Loucy (cell line): ENCODE measurements at regions not wholly inside any gene's neighbourhood (a gene's known extent, or its start where the extent isn't known, plus 50 kb on each side); places are given as distances from the start of the nearest gene placed in this dataset.

Experiments
- H2AFZ ChIP-seq: fragments of 200-600 bp; sonication (generic); 2 replicates; pipeline ENCODE4 v1.6.0; 2016; ENCODE audit warnings: antibody characterized with exemption, mild to moderate bottlenecking, low read length, moderate library complexity
- H3F3A ChIP-seq: fragments of 200-600 bp; 2 replicates; pipeline ENCODE4 v1.6.0; 2016; ENCODE audit warnings: antibody characterized with exemption, low read depth, mild to moderate bottlenecking
- H3K27me3 ChIP-seq: fragments of 200-600 bp; sonication (generic); 2 replicates; pipeline ENCODE4 v1.6.1; 2014; ENCODE audit warnings: low read length, mild to moderate bottlenecking; ENCODE audit not compliant: insufficient read depth, poor library complexity, severe bottlenecking
- H3K36me3 ChIP-seq: fragments of 200-600 bp; sonication (generic); 2 replicates; pipeline ENCODE4 v1.6.1; 2016; ENCODE audit warnings: low read length; ENCODE audit not compliant: insufficient read depth
- H3K4me1 ChIP-seq: fragments of 200-600 bp; sonication (generic); 2 replicates; pipeline ENCODE4 v1.5.1; 2014; ENCODE audit warnings: low read length, mild to moderate bottlenecking; ENCODE audit not compliant: insufficient read depth, poor library complexity, severe bottlenecking
- H3K4me2 ChIP-seq: fragments of 200-600 bp; sonication (generic); 2 replicates; pipeline ENCODE4 v1.6.0; 2014; ENCODE audit warnings: antibody characterized with exemption, low read length, low read depth, mild to moderate bottlenecking; ENCODE audit not compliant: poor library complexity, severe bottlenecking
- H3K4me3 ChIP-seq: fragments of 200-600 bp; sonication (generic); 2 replicates; pipeline ENCODE4 v1.5.1; 2014; ENCODE audit warnings: low read length, mild to moderate bottlenecking, mixed read lengths; ENCODE audit not compliant: poor library complexity, severe bottlenecking
- H3K79me2 ChIP-seq: fragments of 200-600 bp; sonication (generic); 2 replicates; pipeline ENCODE4 v1.6.1; 2014; ENCODE audit warnings: low read length; ENCODE audit not compliant: insufficient read depth
- H3K9ac ChIP-seq: fragments of 200-600 bp; sonication (generic); 2 replicates; pipeline ENCODE4 v1.6.0; 2014; ENCODE audit warnings: mild to moderate bottlenecking, low read depth, low read length, moderate library complexity; ENCODE audit not compliant: poor library complexity, severe bottlenecking
- H3K9me2 ChIP-seq: fragments of 200-600 bp; sonication (generic); replicated peaks from 2 replicates; pipeline ENCODE4 v1.6.1; 2016; ENCODE audit warnings: low read depth, low read length, mixed read lengths
- H3K9me3 ChIP-seq: fragments of 200-600 bp; sonication (generic); 2 replicates; pipeline ENCODE4 v1.6.1; 2014; ENCODE audit warnings: mild to moderate bottlenecking, antibody characterized with exemption, low read length, low read depth; ENCODE audit not compliant: insufficient read depth
- H4K20me1 ChIP-seq: fragments of 200-600 bp; sonication (generic); 2 replicates; pipeline ENCODE4 v1.6.0; 2014; ENCODE audit warnings: antibody characterized with exemption, low read length, mild to moderate bottlenecking; ENCODE audit not compliant: insufficient read depth, poor library complexity, severe bottlenecking
- EZH2phosphoT487 ChIP-seq: fragments of 200-600 bp; IDR thresholded peaks from 2 replicates; pipeline ENCODE4 v1.6.1; 2018; ENCODE audit warnings: antibody characterized with exemption, mild to moderate bottlenecking, moderate library complexity, borderline replicate concordance
- TF ChIP-seq, protein P1 (sequence below): fragments of 200-600 bp; sonication (generic); conservative IDR thresholded peaks from 2 replicates; pipeline ENCODE4 v1.5.1; 2014; ENCODE audit warnings: mild to moderate bottlenecking, antibody characterized with exemption, low read length

GRCh38 chr9:100725371-100725770, 147.5 kb downstream of the CAVIN4 start:
- no peaks in the 10 kb centered on the region; the same call in 1 of the 2 replicates for H3K9me2 ChIP-seq
- H3K79me2 ChIP-seq: no peaks in the 10 kb centered on the region
- H2AFZ ChIP-seq: no peak overlapping the region
- H4K20me1 ChIP-seq: no peaks in the 10 kb centered on the region
- H3K9me3 ChIP-seq: no peaks in the 10 kb centered on the region
- H3F3A ChIP-seq: no peaks in the 10 kb centered on the region
- no peaks in the 10 kb centered on the region for H3K27me3 ChIP-seq
- no peak overlapping the region for H3K4me2 ChIP-seq
- no peak overlapping the region for H3K9ac ChIP-seq
- TF ChIP-seq, protein P1, sequence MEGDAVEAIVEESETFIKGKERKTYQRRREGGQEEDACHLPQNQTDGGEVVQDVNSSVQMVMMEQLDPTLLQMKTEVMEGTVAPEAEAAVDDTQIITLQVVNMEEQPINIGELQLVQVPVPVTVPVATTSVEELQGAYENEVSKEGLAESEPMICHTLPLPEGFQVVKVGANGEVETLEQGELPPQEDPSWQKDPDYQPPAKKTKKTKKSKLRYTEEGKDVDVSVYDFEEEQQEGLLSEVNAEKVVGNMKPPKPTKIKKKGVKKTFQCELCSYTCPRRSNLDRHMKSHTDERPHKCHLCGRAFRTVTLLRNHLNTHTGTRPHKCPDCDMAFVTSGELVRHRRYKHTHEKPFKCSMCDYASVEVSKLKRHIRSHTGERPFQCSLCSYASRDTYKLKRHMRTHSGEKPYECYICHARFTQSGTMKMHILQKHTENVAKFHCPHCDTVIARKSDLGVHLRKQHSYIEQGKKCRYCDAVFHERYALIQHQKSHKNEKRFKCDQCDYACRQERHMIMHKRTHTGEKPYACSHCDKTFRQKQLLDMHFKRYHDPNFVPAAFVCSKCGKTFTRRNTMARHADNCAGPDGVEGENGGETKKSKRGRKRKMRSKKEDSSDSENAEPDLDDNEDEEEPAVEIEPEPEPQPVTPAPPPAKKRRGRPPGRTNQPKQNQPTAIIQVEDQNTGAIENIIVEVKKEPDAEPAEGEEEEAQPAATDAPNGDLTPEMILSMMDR: no peak
- TF ChIP-seq EZH2phosphoT487: no peak
- no peaks in the 10 kb centered on the region for H3K4me1 ChIP-seq
- H3K4me3 ChIP-seq: no peak overlapping the region
- H3K36me3 ChIP-seq: no peaks in the 10 kb centered on the region

- H2AFZ ChIP-seq: no peak overlapping the region
- TF ChIP-seq, protein P1: no peak
- no peak for TF ChIP-seq EZH2phosphoT487
- no peaks in the 10 kb centered on the region for H3K4me1 ChIP-seq
- H3K27me3 ChIP-seq: no peaks in the 10 kb centered on the region
- no peak overlapping the region for H3K9ac ChIP-seq
- no peaks in the 10 kb centered on the region for H3K36me3 ChIP-seq
- H4K20me1 ChIP-seq: no peaks in the 10 kb centered on the region
- no peaks in the 10 kb centered on the region for H3K9me3 ChIP-seq
- H3F3A ChIP-seq: no peaks in the 10 kb centered on the region
- no peaks in the 10 kb centered on the region for H3K79me2 ChIP-seq
- H3K4me3 ChIP-seq: no peak overlapping the region
- no peak overlapping the region for H3K4me2 ChIP-seq
- no peaks in the 10 kb centered on the region for H3K9me2 ChIP-seq
Observed at GRCh38 chr9:100729336-100729895, 151.5 kb downstream of the CAVIN4 start.

DNA sequence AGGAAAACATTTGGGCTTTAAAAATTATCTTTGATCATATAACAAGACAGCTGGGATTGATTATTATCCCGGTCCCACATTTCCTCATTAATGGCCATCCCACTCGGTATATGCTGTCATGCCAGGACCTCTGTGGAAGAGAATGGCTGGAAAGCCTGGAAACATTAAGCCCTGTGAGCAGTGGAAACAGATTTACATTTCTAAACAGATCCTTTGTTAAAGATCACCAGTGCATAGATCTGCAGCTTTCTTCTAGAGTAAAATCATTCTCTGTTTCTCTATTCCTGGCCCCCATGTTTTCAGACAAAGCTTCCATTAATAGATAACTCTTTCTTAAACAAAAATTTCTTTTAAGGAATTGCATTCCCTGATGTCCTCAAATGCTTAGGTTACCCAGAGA, 152.2 kb downstream of the CAVIN4 start:
- Histone ChIP-seq H3K36me3 (no peaks in the 10 kb centered on the region), H3K9ac (no peak overlapping the region), H3K79me2 (no peaks in the 10 kb centered on the region), H3K9me2 (no peaks in the 10 kb centered on the region), H3K9me3 (no peaks in the 10 kb centered on the region), H3K4me1 (no peaks in the 10 kb centered on the region), H4K20me1 (no peaks in the 10 kb centered on the region), H3K4me3 (no peak overlapping the region), H3K4me2 (no peak overlapping the region), H3F3A (no peaks in the 10 kb centered on the region), H3K27me3 (no peaks in the 10 kb centered on the region), H2AFZ (no peak overlapping the region)
- TF ChIP-seq, protein P1: no peak
- TF ChIP-seq EZH2phosphoT487: no peak
